ENCODE measurements at regions not wholly inside any gene's neighbourhood (a gene's known extent, or its start where the extent isn't known, plus 50 kb on each side); places are given as distances from the start of the nearest gene placed in this dataset.

- no peak overlapping the region for H3K27ac ChIP-seq (ENCODE audit: control insufficient read depth, insufficient read depth, low read length)
- FAIRE-seq: no peak
- dilution Hi-C loops (cut with MboI; ENCODE audit: extremely low pct_ligation_motif_present, low sequenced_read_pairs): no loop called here
Observed at GRCh38 chr1:219783605-219784235, 144.6 kb downstream of the SLC30A10 start.

DNA sequence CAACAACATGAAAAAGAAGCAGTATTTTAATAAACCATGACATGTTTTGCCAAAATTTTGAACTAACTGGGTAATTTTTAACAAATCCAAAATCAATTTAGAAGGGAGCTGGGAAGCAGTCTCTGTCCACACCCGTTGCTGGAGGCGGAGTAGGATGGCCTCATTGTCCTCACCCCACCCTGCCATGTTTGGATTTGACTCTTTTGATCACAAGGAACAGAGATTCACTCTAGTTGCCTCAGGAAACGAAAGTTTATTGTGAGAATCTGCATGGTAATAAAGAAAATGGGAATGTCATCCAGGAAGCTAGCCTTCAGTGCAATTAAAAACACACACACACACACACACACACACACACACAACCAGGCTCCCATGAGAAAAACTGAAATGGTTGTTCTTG lies 145.4 kb downstream of the SLC30A10 start:
- no peak for FAIRE-seq
- no peak for DNase-seq (ENCODE audit: low read depth, low spot score)
- Histone ChIP-seq H2AFZ (ENCODE audit: control insufficient read depth, low read length) (no peak overlapping the region), H3K27me3 (ENCODE audit: control insufficient read depth, extremely low read depth, insufficient read depth, low read length) (no peaks in the 10 kb centered on the region), H3K9me3 (ENCODE audit: control insufficient read depth, low read depth, low read length) (no peaks in the 10 kb centered on the region), H3K9ac (ENCODE audit: control insufficient read depth, extremely low read depth, insufficient read depth, low read length) (no peak overlapping the region), H3K4me1 (ENCODE audit: control insufficient read depth, extremely low read depth, insufficient read depth, low read length) (no peaks in the 10 kb centered on the region), H3K9me1 (ENCODE audit: control insufficient read depth, extremely low read depth, insufficient read depth, low read length) (no peaks in the 10 kb centered on the region), H3K27ac (ENCODE audit: control insufficient read depth, insufficient read depth, low read length) (no peak overlapping the region), H3K4me3 (ENCODE audit: control insufficient read depth in 2 of 3, extremely low read depth in 1 of 3, insufficient read depth in 2 of 3, low read depth in 1 of 3, low read length in 3 of 3) (no peak overlapping the region), H3K4me2 (ENCODE audit: control insufficient read depth, extremely low read depth, insufficient read depth, low read depth, low read length) (no peak overlapping the region), H3K79me2 (ENCODE audit: control insufficient read depth, insufficient read depth, low read length) (no peaks in the 10 kb centered on the region), H3K36me3 (ENCODE audit: control insufficient read depth in 2 of 2, extremely low read depth in 1 of 2, insufficient read depth in 2 of 2, low read length in 2 of 2) (no peaks in the 10 kb centered on the region), H4K20me1 (ENCODE audit: control insufficient read depth, extremely low read depth, insufficient read depth, low read length) (no peaks in the 10 kb centered on the region)
- dilution Hi-C loops (cut with MboI; ENCODE audit: extremely low pct_ligation_motif_present, low sequenced_read_pairs): no loop called here
- TF ChIP-seq EZH2 (IDR thresholded peaks at IDR 0.05; ENCODE audit: low read length) (no peak), CTCF (optimal IDR thresholded peaks at IDR 0.05 in 1 of 3, IDR thresholded peaks at IDR 0.05 in 1 of 3, conservative IDR thresholded peaks at IDR 0.05 in 1 of 3; ENCODE audit: extremely low read depth in 1 of 3, insufficient read depth in 2 of 3, low read length in 3 of 3) (no peak)

More at GRCh38 chr1:219783605-219784235, 144.6 kb downstream of the SLC30A10 start:
- TF ChIP-seq CTCF (optimal IDR thresholded peaks at IDR 0.05 in 1 of 3, IDR thresholded peaks at IDR 0.05 in 1 of 3, conservative IDR thresholded peaks at IDR 0.05 in 1 of 3; ENCODE audit: extremely low read depth in 1 of 3, insufficient read depth in 2 of 3, low read length in 3 of 3) (no peak), EZH2 (IDR thresholded peaks at IDR 0.05; ENCODE audit: low read length) (no peak)
- H3K9me3 ChIP-seq (ENCODE audit: control insufficient read depth, low read depth, low read length): no peaks in the 10 kb centered on the region
- no peaks in the 10 kb centered on the region for H3K4me1 ChIP-seq (ENCODE audit: control insufficient read depth, extremely low read depth, insufficient read depth, low read length)
- H3K36me3 ChIP-seq (ENCODE audit: control insufficient read depth in 2 of 2, extremely low read depth in 1 of 2, insufficient read depth in 2 of 2, low read length in 2 of 2): no peaks in the 10 kb centered on the region
- no peaks in the 10 kb centered on the region for H3K79me2 ChIP-seq (ENCODE audit: control insufficient read depth, insufficient read depth, low read length)
- no peak for DNase-seq (ENCODE audit: low read depth, low spot score)
- H3K27me3 ChIP-seq (ENCODE audit: control insufficient read depth, extremely low read depth, insufficient read depth, low read length): no peaks in the 10 kb centered on the region
- no peaks in the 10 kb centered on the region for H3K9me1 ChIP-seq (ENCODE audit: control insufficient read depth, extremely low read depth, insufficient read depth, low read length)
- no peak overlapping the region for H3K4me2 ChIP-seq (ENCODE audit: control insufficient read depth, extremely low read depth, insufficient read depth, low read depth, low read length)
- H3K4me3 ChIP-seq (ENCODE audit: control insufficient read depth in 2 of 3, extremely low read depth in 1 of 3, insufficient read depth in 2 of 3, low read depth in 1 of 3, low read length in 3 of 3): no peak overlapping the region
- no peak overlapping the region for H3K9ac ChIP-seq (ENCODE audit: control insufficient read depth, extremely low read depth, insufficient read depth, low read length)
- H4K20me1 ChIP-seq (ENCODE audit: control insufficient read depth, extremely low read depth, insufficient read depth, low read length): no peaks in the 10 kb centered on the region
- no peak overlapping the region for H2AFZ ChIP-seq (ENCODE audit: control insufficient read depth, low read length)
